PFSK-1 (cell line): ENCODE measurements at regions not wholly inside any gene's neighbourhood (a gene's known extent, or its start where the extent isn't known, plus 50 kb on each side); places are given as distances from the start of the nearest gene placed in this dataset.

Experiments used
- POLR2AphosphoS5 ChIP-seq: IDR thresholded peaks from 2 replicates; pipeline ENCODE4 v1.6.1; 2012; ENCODE audit warnings: low read depth, mild to moderate bottlenecking, control low read depth, low read length, moderate library complexity
- REST ChIP-seq, 2 experiments: IDR thresholded peaks; 2 replicates each; pipeline versions ENCODE4 v1.6.1 to v1.8.0; 2011 to 2012; ENCODE audit warnings: low read depth in 2 of 2, low read length in 2 of 2, control low read depth in 1 of 2, inconsistent platforms in 1 of 2, mild to moderate bottlenecking in 1 of 2, moderate library complexity in 1 of 2; ENCODE audit not compliant: insufficient read depth in 1 of 2
- SIN3A ChIP-seq: IDR thresholded peaks from 2 replicates; pipeline ENCODE4 v1.6.1; 2012; ENCODE audit warnings: mild to moderate bottlenecking, low read length, moderate library complexity, borderline replicate concordance; ENCODE audit not compliant: insufficient read depth
- TAF1 ChIP-seq: IDR thresholded peaks from 2 replicates; pipeline ENCODE4 v1.6.1; 2012; ENCODE audit warnings: low read length, control low read depth, borderline replicate concordance; ENCODE audit not compliant: insufficient read depth

GRCh38 chr2:56687169-56687568, 503.4 kb downstream of the CCDC85A start:
- TF ChIP-seq POLR2AphosphoS5, result no peak
- no peak for TF ChIP-seq REST (IDR thresholded peaks at IDR 0.05; ENCODE audit: insufficient read depth in 1 of 2, low read depth in 2 of 2, low read length in 2 of 2)
- TF ChIP-seq SIN3A, result no peak
- no peak for TF ChIP-seq TAF1
